Smooth muscle cell of the brain vasculature (primary cell): ENCODE measurements at regions not wholly inside any gene's neighbourhood (a gene's known extent, or its start where the extent isn't known, plus 50 kb on each side); places are given as distances from the start of the nearest gene placed in this dataset.
"Not testable (repeated sequence)": the region's sequence is repeated elsewhere in the genome, so short reads cannot be mapped to it uniquely, and the experiment has no call there.

Experiments used
- DNase-seq: peaks from one replicate; pipeline ENCODE4 v3.0.0-alpha.2; 2012; ENCODE audit warnings: low read depth, low spot score

DNA sequence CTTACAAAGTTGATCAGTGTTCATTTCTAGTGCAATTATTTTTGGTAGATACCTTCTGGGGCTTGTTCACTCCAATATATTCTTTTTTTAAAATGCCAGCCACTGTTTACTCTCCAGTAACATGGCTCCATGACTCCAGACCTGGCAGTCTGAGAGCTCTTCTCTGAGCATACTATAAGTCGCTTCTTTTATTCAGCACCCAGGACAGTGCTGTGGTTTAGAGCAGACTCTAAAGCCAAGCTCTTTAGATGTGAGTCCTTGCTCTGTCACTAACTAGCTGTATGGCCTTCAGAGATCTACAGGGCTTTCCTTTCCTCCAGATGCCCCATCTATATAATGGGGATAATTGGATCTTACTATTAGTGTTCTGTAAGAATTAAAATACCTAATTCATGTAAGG is 200.2 kb upstream of the FAM241A start:
- DNase-seq = no peak

DNA sequence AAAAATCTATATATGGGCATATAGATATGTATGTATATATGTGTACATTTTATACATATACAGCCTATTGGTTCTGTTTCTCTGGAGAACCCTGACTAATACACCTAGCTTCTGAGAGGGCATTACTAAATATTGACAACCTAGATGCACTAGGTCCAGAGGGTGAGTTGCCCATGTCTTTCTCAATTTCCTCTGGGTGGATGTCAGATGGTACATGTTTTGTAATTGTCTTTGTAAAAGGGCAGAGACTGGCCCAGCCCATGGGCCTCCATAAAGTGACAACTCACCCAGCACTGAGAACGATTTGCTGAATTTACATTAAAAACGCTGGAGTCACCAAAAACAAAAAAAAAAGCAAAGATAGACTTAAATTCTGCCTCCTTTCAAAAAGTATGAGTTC is 198.5 kb upstream of the FAM241A start:
- DNase-seq = no peak

DNA sequence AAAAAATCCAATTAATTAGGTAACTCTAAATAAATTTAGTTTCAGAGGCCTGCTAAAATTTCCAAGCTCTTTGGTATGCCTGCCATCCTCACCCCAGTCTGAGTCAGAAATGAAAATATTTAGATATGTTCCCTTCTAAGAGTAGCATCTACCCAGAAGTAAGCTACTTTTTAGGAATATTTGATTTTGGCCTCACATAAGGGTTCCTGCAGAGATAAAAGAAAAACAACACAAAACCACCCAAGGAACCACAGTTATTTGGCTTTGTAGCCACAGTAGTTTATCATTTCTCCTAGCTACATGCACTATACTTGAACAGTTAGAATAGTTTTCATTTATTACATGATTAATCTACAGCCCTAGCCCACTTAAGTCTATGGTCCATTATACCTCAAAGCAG is 192.6 kb upstream of the FAM241A start:
- DNase-seq = no peak

DNA sequence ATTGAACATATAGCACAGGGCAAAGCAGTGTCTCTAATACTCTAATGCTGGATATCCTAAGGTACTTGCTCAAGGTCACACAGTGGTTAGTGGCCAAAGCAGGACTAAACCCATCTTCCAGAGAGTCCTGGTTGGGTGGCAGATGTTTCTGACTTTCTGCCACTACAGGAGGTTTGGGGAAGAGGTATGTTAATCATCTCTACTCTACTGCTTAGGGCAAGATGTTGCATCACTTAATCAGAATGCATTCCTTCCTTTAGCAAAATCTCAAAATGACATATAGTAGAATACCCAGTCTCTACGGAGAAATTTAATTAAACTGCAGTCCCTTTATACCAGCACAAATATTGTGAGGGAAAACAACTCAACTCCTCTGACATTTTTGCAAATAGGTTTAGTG is 190.7 kb upstream of the FAM241A start:
- DNase-seq = no peak

DNA sequence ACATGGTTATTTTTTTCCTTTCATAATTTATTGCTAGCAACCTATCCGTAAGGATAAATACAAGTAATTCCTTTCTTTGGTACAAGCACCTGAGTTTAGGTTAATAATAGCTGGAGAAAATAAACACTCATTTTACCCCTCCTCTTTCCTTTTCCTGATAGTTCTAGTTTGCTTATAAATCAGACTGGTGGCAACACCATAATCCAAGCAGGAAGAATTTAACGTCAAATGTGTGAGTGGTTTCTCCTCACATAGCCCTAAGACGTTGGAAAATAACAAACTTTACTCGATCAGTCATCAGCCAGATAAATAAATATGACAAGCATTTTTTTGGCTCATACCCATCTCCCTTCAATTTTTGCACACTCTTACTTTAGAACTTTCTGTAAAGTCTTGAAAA is 190.3 kb upstream of the FAM241A start:
- DNase-seq = no peak

DNA sequence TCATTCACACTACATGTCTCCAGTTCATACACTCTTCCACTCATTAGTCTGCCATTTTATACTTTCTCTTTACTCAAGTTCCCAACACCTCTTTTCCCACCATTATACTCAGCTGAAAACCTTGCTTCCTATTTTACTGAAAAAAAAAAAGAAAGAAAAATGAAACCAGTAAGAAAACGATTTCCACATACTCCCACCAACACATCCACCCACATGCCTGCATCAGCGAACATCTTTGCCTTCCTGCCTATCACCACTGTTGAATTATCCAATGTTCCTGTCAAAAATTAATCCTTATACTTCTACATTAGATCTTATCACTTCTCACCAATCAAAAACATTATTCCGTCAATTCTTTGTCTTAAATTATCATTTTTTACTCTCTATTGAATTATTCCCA is 188.1 kb upstream of the FAM241A start:
- no peak for DNase-seq

DNA sequence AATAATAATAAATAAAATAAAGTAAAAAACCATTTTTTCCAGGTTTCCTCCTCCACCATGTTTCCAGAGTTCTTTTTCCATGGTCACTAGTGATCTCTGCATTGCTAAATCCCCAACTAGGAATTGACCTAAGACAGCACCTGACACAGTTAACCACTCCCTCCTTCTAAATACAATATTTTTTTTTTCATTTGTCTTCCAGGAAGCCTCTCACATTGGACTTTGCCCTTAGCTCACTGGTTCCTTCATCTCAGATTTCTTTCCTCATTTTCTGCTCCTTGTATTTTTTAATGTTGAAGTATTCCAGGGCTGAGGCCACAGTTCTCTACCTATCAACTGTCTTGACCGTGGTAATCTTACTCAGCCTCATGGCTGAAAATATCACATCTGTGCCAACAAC is 187.3 kb upstream of the FAM241A start:
- DNase-seq = no peak

DNA sequence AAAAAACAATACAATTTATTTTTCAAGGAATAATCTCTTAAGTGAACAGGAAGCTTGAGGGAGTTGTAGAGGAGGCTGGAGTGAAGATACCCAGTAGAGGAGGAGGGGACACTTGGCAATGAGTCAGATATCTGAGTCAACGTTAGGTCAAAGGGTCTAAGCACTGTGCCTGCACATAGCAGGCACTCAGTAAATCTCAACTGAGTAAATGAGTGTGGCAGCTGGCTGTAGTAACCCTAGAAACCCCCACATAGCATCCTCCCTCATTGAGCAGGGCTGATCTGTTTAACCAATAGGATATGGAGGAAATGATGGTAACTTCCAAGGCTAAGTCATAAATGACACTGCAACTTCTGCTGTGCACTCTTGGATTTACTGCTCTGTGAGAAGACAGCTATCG is 186.0 kb upstream of the FAM241A start:
- no peak for DNase-seq

DNA sequence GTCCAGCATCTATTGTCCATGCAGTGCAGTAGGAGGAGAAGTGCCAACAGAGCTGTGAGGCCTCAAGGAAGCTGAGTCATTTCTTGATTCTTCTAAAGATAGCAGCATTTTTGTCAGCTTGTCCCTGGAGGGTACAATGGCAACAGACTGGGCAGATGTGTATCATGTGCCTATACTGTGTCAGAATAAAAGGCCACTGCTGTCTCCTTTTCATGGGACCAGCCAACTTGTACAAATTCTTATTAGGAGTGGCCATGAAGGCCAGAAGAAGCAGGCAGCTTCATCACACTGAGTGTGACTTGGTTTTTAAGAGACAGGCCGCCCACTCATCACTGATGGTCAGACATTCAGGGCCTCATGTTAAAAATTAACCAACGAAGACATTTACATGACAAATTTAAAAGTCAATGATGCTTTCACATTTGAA is 185.0 kb upstream of the FAM241A start:
- DNase-seq = no peak

DNA sequence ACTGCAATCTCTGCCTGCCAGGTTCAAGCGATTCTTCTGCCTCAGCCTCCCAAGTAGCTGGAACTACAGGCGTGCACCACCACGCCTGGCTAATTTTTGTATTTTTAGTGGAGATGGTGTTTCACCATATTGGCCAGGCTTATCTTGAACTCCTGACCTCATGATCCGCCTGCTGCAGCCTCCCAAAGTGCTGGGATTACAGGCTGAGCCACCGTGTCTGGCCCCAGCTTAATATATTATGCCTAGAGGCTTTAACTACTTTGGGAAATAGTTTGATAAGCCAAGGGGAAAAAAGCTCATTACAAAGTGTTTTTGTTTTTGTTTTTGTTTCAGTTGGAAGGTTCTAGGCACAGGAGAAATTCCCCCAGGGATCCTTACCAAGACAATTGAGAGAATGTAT is 184.2 kb upstream of the FAM241A start:
- DNase-seq = not testable (repeated sequence)

DNA sequence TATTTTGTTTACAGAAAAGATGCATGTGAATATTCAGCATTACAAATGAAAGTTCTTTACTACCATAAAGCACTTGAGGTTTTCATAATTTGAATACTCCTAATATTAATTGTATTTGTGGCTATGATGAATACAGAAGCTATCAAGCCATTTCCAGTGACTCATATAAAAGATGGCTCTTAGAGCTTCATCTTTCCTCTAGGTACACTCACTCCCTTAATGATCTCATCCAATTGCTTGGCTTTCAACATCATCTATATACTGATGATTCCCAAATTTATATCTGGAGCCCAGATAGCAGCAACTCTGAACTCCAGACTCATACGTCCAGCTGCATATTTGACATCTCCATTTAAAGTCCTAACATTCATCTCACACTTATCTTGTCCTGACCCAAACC is 183.4 kb upstream of the FAM241A start:
- DNase-seq = no peak

DNA sequence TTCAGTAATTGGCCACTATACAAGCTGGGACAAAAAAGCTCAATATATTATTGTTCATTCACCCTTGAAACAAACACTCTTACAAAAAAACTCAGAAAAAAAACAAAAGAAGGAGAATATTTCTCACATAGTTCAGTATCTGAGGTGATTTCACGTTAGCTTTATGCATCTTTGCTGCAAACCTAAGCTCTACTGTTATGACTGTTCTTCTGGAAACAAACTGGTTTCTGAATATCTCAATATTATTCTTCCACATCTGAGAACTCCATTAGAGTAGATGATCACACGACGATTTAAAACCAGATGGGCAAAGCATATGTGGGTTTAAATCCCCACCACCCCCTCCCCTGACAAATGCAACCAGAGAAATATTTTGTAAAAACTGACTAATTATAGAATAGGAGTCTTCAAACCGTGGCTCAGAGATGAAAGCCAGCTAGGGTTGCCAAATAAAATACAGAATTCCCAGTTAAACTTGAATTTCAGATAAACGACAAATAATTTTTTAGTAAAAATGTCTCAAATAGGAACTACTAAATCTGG is 182.0 kb upstream of the FAM241A start:
- DNase-seq = no peak

DNA sequence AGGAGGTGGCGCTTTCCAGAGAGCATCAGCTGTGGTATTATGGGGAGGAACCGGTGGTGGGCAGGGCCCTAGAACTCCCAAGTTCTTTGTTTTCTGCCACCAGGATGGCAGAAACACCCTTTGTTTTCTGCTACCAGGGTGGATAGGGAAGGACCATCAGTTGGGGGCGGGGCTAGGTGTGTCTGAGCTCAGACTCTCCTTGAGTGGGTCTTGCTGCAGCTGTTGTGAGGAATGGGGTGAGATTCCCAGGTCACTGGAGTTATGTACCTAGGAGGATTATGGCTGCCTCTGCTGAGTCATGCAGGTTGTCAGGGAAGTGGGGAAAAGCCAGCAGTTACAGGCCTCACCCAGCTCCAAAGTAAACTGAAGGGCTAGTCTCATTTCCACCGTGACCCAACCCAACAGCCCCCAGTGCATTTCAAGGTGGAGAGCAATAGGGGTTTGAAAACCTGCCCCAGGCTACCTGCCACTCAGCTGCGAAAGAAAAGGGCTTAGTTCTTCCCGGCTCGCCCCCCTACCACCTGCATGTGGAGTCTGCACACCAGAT is 167.8 kb upstream of the FAM241A start:
- no peak for DNase-seq

DNA sequence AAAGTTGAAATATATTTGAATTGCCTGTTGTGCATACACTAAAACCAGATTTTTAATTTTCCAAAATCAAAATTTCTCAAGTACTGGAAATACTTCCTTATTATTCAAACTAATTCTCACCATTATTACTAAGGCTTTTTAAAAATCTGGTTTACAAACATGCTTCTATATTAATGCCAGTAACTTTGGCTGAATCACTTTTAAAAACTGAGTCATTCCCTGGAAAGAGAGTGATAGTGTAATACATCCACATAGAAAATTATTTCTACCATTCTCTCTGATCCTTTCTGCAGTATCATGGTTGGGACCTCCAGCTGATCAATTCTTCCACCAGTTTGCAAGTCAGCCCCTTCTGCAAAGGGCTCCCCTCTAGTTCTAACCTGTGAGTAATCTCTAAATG is 165.3 kb upstream of the FAM241A start:
- no peak for DNase-seq

DNA sequence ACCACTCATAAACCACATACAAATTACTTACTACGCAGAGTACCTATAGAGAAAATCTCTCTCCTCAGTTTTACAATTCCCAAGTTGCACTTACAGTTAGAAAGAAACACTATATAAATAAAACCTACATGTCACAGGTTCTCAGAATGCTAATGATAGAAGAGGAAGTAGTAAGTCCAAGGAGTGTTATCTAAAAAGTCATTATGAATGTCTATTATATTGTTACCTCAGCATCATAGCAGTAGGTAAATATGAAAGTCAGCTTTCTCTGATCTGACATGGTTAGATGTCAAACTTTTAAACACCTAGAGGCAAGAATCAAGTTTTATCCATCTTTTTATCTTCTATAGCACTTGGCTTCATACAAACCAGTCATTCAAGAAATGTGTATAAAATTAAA is 163.2 kb upstream of the FAM241A start:
- DNase-seq = no peak

DNA sequence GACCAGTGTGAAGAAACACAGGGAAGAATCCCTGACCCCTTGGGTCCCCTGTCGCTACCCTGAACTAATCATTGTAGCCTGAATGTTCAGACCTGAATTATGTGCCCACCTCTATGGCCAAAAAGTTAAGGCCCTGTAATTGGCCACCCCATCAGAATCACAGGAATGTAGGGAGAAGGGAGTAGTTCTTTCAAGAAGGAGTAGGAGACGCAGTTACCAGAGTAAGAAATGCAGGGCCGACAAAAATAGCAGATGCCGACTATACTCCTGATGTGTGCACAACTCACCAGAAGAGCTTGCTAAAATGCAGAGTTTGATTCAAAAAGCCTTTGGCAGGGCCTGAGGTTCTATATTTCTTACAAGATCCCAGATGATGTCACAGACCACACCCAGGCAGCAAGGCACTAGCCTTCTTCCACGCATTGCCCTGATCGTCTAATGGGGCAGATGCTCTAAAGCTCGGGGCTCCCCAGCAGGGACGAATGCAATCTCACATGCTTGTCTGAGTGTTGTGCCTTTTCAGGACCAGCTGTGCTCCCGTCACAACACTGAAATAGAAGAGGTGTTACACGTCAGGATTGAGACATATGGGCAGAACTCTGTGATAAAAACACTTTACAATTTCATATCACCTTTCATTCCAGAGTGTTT is 161.0 kb upstream of the FAM241A start:
- DNase-seq = no peak

DNA sequence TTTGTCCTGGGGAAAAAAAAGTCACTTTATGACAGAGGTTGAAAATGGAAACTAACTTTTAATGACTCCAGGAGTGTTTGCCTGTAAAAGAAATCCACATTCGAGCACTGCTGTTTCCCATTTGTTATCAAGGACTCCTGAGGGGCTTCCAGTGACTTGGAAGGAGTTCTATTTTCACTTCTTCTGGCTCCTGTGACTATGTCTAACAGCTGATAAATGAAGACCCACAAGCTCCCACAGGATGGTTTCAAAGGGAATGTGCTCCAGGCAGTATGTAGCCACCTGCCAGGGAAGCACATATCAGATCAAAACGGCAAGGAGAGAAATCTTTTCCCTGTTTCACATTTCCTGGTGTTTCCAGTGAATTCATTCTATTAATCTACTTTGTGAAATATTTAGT is 159.8 kb upstream of the FAM241A start:
- DNase-seq = no peak

DNA sequence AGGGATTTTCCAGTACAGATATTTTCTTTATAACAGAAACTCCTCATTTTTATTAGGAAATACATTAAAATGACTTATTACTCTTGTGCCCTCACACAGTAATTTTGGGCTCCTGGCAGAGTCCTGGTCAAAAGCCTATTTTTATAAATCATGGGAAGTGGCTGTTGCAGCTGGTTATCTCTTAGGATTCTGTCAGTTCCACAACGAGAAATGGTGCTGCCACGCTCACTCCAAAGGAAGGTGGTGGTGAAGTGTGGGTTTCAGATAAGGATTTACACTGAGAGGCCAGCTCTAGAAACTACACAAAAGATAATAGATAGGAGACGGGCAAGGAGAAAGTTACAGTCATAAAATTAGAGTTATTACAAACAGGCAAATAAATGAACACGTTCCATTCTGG is 159.2 kb upstream of the FAM241A start:
- DNase-seq = no peak

DNA sequence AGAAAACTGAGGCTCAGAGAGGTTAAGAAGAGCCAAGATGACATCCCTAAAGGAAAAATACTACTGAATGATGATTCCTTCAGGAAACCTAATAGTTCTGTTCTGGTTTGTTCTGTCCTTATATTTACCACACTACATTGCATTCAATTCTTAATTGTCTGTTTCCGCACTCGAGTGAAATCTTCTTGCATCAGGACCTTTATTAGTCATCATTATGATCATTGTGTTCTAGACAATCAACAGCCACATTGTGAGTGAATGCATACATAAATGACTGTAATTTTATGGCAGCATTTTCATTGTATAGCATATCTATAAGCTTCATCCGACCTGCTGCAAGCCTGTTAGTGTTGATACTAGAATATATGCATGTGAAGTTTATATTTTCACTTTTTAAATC is 156.7 kb upstream of the FAM241A start:
- no peak for DNase-seq

DNA sequence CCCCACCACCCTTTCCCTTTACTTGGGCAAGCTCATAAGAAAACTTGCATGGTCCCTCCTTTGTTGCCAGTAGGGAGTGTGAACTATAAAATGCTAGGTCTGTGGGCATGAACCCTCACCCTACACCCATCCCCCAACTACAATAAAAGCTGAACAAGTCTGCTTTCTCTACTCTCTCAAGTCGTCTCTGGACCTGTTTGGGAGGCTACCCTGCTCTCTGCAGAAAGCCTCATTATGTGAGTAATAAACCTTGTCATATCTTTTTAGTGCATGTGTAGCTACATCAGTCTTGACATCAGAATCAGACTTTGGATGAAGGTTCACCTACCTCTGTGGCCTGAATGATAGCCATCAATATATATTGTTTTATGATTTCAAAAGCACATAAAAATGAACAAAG is 155.4 kb upstream of the FAM241A start:
- no peak for DNase-seq

DNA sequence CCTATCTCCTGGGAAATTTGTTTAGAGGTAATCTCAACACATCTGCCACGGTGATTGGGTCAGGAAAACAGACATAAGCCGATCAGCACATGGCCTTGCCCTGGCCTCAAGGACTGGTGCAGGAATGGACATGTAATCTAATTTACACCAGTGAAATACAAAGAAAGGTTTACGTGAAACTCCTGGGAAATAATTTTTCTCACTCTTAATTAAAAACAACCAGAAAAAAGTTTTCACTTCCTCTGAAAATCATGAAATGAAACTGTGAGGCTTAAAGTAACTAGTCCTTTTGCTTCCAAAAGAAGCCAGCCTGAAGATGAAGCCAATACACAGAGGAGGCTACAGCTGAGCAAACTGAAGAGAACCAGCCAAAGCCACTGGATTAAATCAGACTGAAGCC is 154.1 kb upstream of the FAM241A start:
- no peak for DNase-seq

DNA sequence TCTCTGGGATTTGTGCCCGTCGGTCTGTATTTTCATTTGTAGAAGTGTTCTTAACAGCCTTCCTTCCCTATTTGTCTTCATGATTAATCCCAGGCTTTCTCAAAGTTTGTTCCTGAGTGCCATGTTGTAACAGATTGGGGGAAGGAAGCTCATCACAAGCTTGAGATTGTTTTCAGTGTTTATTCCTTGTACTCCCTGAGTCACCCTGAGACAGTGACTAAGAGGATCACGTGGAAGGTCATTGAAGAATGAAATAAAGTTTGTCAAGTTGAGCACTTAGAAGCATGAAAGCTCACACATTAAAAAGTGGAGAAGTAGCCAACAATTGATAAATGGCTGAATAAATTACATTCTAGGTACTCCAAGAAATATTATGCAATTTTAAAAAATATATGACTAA is 153.5 kb upstream of the FAM241A start:
- DNase-seq = no peak

DNA sequence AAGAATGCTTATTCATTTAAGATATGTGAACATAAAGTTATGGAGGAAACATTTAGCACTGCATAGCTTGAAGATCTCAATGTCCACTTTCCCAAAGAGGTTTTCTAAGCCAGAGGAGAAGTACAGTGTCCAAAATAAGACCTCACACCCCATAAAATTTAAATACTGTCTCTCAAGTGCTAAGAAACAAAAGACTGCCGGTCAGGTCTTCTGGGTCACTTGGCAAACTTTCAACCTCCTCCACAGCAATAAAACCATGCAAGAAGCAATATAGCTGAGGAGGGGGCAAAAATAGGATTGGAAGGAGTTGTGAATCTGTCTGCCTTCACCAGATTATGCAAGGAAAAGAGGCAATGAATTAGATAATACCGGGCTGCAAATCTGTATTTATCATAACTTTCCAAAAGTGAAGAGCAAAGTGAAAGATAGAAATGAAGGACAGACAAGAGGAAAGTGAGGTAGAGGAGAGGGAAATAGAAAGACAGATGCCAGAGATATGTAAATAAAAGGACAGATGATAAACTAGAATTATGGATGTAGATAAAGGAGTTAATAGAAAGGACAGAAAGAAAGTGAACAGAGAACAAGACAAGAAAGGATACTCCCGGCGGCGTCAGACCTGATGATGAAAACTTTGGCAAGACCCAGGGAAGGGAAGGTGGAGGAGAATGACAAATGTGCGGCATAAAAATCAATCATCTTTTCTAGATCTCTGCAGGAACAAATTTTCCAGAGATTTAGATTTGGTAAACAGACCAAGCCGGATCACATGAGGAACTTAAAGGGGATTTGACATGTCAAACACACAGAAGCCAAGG is 152.7 kb upstream of the FAM241A start:
- no peak for DNase-seq
